UCSD-AML1 (cell line): ENCODE measurements at regions not wholly inside any gene's neighbourhood (a gene's known extent, or its start where the extent isn't known, plus 50 kb on each side); places are given as distances from the start of the nearest gene placed in this dataset.

Source experiments
- DNase-seq: peaks from one replicate; lab custom pipeline; 2025; ENCODE audit not compliant: unreplicated experiment; lab: John Stamatoyannopoulos, UW

DNA sequence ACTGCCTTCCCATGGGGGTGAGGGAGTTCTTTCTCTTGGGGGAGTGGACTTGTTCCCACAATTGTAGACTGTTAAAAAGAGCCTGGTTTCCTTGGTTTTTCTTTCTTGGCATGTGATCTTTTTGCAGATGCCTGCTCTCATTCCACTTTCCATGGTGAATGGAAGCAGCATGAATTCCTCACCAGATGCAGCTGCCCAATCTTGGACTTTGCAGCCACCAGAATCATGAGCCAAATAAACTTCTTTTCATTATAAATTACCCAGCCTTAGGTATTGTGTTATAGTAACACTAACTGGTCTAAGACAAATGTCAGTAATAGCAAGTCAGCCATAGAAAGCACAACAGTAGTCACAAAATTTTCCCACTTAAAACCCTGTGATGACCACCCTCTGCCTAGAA, 260.5 kb upstream of the THBS1 start:
- no peak for DNase-seq

GRCh38 chr15:39320886-39321285, 260.0 kb upstream of the THBS1 start:
- no peak for DNase-seq

DNA sequence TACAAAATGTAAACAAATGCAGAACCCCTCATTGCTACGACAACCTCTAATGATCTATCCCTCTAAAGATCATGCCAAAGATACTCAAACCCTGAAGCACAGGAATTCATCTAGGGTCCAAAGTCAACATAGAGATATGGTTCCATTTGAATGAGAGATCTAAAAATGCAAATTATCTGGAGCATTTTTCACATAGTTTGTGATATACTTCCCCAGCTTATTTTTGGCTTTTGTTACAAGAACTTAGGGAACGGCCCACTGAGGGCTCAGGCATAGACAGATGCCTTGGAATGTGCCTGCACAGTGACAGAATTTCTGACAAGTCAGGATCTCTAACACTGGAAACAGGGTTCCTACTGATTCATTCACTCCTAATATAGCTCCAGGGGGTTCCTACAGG, 258.9 kb upstream of the THBS1 start:
- DNase-seq, result no peak

DNA sequence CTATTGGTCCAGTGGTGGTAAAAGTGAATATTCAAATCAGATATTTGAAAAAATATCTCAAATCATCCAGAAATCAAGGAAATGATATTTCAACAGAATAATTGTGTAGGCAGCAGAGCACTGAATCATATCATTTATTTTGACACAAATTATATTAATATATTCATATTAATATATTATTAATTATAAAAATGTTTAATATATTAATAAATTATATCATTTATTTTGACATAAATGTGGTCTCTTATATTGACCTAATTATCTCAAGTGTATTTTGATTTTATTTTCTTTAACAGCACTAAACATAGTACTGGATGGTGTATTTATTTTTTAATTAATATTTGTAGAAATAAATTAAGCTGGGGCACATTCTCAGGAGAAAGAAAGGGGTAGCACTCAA, 257.7 kb upstream of the THBS1 start:
- DNase-seq, result no peak

DNA sequence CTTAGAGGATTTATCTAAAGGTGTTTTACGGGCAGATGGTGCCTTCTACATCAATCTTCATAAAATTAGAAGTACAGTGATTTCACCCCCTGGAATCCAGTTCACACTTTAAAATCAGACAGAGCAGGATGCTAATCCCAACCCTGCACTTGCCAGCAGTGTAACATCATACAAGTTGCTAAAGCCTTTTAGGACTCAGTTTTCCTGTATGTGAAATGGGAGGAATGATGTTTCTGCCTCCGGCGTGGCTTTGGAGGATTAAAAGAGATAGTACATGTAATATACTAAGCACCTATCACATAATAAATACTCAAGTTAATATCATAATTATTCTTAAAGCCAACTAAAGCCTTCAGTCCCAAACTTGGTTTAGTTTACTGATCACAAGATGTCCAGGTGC, 257.2 kb upstream of the THBS1 start:
- DNase-seq, result no peak

- DNase-seq, result no peak
Measured at GRCh38 chr15:39326306-39326975, 254.4 kb upstream of the THBS1 start.

DNA sequence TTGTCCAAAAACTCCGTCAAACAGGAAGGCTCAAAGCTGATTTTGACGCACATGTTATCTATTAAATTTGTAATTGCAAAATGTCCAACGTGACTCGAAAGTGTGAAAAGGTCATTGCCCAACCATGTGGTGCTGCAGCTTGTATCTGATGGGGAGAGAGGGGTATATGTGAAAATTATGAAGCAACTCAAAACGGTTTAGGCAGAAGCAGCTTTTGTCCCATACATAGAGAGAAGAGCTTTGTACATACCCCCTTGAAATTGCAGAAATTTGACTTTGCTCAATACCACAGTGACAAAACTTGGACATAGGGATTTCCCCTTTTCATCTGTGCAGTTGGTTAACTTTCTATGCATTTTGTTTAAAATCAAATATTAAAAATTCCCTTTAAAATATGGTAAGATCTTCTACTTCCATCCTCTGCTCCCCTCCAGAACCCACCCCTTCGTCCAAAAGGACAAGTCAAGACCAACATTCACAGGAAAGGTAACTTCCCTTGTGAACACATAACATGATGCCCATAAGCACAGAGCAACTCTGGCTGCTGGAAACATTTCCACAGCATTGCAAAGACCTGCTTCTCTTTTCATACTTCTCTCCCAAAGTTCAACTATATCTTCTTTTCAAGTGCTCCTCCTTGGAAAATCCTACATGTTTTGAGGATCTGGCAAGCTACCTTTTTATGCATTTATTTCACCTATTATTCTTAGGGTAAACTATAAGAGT, 253.7 kb upstream of the THBS1 start:
- DNase-seq, result no peak

DNA sequence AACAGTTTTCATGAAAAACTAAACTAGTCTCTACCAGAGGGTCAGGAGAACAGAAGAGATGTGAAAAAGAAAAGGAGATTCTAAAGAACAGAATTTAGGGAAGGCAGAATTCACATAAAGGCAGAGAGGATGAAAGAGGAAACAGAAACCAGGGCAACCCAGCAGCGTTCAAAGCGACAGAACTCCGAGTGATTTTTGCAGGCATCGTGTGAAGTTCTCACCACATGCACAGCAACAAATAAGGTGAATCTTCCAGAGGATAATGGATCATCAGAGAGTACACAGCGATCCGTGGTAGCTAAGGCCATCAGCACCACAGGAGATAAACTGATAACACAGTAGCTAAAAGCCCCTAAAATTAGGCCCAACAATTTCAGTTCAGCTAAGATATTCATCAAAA, 250.8 kb upstream of the THBS1 start:
- DNase-seq, result no peak

DNA sequence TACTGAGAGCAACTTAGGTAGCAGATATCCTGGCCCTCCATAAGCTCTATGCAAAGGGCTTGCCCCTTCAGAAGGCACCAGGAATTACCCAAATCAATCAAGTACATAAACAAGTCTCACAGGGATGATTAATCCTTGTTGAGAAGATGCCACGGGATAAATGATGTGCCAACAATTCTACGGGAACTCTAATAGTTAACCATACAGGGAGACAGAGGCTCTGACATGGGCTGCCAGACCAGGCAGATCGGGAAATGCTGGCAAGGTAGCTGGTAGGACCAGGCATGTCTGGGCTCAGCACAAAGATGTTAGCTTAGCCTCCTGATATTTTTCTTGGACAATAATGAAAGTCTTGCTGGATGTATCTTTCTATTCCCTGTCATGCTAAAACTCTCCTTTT, 249.3 kb upstream of the THBS1 start:
- no peak for DNase-seq

DNA sequence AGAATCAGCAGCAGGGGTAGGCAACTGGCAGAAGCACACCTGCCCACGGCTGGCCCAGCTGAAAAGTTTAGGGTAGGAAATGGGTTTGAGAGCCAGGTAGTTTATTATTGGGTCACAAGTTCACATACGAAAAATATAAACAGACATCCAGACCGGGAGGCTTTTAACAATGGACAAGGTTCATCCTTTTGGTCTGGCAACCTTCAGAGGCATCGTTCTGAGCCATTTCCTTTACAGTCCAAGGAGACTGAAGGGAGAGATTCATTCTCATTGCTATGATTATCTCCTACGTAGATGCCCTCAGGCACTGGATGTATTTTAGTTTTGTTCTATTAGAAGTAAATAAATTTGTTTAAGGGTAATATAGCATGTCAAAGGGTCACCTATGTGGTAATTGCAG, 248.0 kb upstream of the THBS1 start:
- DNase-seq, result no peak

- DNase-seq, result no peak
Measured at GRCh38 chr15:39333393-39333792, 247.5 kb upstream of the THBS1 start.

- DNase-seq, result no peak
Measured at GRCh38 chr15:39333896-39334295, 247.0 kb upstream of the THBS1 start.

GRCh38 chr15:39336926-39337325, 244.0 kb upstream of the THBS1 start:
- no peak for DNase-seq

- DNase-seq, result no peak
Measured at GRCh38 chr15:39338251-39338650, 242.6 kb upstream of the THBS1 start.

GRCh38 chr15:39340903-39341645, 239.8 kb upstream of the THBS1 start:
- DNase-seq, result no peak

DNA sequence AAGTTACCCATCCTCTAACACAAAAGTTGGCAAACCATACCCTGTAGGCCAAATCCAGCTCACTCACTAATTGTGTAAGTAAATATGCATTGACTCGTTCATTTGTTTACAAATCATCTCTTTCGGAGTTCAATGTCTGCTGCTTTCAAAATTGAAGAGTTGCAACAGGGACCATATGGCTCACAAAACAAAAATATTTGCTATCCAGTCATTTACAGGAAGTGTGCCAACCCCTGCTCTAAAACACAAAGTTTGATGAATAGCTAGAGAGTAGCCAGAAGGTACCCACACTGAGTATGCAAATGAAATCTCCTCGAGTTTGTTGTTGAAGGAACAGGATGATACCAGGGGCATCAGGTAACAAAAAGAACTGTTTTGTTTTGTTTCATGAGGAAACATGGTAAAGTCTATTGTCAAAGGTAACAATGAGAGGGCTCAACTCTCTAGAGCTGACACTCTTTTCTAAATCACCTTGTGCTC, 236.2 kb upstream of the THBS1 start:
- DNase-seq, result no peak

GRCh38 chr15:39345176-39345575, 235.7 kb upstream of the THBS1 start:
- no peak for DNase-seq

DNA sequence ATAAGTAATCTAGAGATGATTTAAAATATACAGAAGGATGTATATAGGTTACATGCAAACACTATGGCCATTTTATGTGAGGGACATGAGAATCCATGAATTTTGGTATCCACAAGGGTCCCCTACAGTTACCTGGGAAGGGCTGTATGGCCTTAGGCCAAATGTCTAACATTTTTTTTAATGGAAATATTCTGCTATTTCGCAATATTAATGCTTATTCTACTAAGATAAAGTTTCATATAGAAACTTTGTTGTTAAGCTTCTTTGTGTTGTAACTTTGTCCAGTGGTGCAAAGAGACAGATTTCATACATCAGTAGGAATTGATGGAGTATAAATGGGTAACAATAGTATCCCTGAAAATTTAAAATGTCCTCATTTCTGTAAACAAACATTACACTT, 233.4 kb upstream of the THBS1 start:
- no peak for DNase-seq

DNA sequence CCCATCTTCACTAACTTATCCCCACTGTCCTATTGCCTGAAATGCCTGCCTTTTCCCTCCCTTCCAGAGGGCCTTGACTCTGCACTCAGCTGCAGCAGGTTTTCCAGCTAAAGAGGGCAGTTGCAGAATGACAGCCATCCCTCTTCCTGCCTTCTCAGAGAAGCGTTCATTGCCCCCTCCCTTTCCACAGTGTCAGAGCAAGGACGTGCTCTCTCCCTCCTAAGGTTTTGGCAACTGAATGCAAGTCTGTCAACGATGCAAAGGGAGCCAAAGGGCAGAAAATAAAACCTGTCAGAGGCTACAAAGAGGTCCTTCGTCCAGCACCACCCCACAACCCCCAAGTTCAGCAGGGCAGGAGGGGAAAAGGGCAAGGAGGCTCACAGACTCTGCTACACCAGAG, 230.1 kb upstream of the THBS1 start:
- DNase-seq, result no peak

DNA sequence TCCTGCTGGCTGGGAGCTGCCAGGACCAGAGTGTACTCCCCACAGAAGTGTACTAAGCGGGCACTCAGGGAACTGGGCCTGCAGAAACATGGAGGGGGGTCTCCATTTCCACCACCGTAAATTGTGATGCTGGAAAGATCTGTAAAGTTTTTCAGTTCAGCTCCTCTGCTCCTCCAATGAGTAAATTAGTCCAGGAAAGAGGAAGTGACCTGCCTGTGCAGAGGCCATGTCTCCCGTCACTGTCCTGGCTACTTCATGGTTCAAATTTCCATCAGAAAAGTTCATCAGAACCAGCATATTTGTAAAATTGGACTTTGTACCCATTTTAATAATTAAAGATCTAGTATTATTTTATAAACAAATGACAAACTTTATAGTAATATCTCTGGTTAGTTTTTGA, 226.7 kb upstream of the THBS1 start:
- no peak for DNase-seq

- no peak for DNase-seq
Measured at GRCh38 chr15:39357480-39358268, 223.2 kb upstream of the THBS1 start.
